HG02943 (cell line): ENCODE measurements at regions not wholly inside any gene's neighbourhood (a gene's known extent, or its start where the extent isn't known, plus 50 kb on each side); places are given as distances from the start of the nearest gene placed in this dataset.

Source experiments
- ATAC-seq: cut with Tn5 transposase; IDR thresholded peaks from one replicate; pipeline ENCODE4 v1.9.1; 2021; ENCODE audit warnings: mild to moderate bottlenecking, low read depth, moderate library complexity; ENCODE audit not compliant: unreplicated experiment

DNA sequence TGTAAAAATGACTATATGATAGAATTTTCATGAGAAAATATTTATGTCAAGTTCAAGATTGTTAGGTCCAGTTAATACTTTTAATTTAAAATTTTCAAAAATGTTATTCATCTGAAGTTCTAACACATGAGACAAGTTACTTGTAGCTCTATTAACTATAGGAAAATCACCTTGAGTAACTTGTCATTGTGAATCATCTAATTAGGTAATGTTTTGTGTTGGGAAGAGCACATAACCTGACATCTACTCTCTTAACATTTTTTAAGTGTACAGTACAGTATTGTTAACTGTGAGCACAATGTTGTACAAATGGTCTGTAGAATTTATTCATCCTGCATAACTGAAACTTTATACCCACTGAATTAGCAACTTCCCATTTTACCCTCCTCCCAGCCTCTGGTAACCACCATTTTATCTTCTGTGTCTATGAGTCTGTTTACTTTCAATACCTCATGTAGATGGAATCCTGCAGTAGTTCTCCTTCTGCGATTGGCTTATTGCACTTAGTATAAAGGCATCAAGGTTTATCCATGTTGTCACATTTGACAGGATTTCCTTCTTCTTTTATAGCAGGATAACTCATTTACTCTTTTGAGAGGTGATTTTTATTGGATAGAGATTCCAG lies 54.6 kb downstream of the ARL4A start:
- ATAC-seq = no peak

- ATAC-seq = no peak
Measured at GRCh38 chr7:12746211-12746610, 58.8 kb downstream of the ARL4A start.

GRCh38 chr7:12747687-12748306 lies 60.4 kb downstream of the ARL4A start:
- no peak for ATAC-seq

DNA sequence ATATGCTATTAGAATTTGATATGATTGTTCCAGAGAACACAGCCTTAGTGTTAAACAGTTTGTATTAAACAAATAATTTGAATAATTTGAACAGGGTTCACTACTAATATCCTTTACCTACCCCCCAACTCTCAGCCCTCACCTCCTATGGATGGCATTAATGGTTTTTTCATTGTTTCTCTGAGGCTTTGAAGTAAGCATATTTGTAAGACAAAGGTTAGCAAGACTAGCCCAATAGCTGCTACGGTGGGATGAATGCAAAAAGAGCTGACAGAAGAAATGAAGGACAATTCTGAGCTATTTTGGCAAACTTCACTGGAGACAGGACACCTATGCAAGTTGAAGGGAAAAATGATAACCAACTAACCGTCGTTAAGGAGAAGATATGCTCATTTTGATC lies 61.6 kb downstream of the ARL4A start:
- ATAC-seq = no peak

DNA sequence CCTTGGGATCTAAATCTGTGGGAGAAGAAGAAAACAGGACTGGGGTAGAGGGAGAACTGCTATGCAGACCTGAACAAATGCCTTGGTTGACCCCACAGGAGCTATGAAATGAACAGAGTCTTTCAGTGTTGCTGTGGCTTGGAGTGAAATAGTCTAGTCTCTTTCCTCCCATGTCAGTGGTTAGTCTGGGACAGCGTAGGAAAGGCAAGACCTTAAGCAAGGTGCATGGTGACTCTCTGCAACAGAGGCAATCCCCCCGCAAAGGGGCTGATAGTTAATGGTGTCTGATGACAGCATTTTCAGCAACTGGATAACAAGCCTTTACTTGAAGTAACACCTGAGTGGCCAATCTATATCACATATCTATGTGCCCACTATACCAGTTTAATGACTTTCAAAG lies 62.3 kb downstream of the ARL4A start:
- no peak for ATAC-seq

- ATAC-seq = no peak
Measured at GRCh38 chr7:12751764-12752163, 64.3 kb downstream of the ARL4A start.

GRCh38 chr7:12754179-12754578 lies 66.7 kb downstream of the ARL4A start:
- no peak for ATAC-seq

GRCh38 chr7:12756821-12757220 lies 69.4 kb downstream of the ARL4A start:
- ATAC-seq = no peak

- no peak for ATAC-seq
Measured at GRCh38 chr7:12757443-12757842, 70.0 kb downstream of the ARL4A start.

GRCh38 chr7:12759151-12759550 lies 71.7 kb downstream of the ARL4A start:
- ATAC-seq = no peak

DNA sequence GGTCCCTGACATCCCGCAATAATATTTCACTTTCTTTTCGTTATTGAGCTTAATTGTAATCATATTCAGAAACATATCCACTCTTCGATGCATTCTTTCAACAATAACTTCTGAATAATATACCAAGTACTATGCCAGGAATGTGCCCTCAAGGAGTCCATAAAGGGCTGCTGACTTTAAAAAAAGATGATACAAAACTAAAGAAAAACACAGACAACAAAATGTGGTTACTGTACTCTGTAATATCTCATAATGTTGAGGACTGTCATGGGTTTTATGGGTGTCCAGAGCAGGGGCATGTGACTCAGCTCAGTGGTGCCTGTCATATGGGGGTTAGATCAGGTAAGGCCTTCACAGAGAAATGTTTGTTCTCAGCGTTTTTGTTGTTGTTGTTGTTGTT lies 73.7 kb downstream of the ARL4A start:
- no peak for ATAC-seq

GRCh38 chr7:12761691-12762090 lies 74.3 kb downstream of the ARL4A start:
- ATAC-seq = no peak

DNA sequence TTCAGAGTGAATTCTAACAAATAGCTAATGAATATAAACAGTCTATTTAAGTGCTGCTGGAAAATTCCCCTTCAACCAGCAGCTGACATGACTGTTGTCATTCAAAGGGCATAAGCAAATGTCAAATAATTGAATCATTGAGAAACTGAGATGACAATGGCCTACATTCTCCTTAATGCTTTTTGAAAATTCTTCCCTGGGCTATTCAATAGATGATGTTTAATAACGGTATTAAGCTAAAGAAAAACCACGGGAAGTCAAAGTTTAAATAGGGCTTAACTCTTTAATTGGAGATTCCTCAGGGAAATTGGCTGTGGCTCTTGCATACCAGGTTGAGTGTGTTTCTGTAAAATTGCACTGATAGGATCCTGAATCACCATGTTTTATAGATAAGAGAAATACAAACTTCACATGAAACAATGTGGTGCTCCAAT lies 77.0 kb downstream of the ARL4A start:
- no peak for ATAC-seq

GRCh38 chr7:12765431-12766100 lies 78.1 kb downstream of the ARL4A start:
- ATAC-seq = no peak

DNA sequence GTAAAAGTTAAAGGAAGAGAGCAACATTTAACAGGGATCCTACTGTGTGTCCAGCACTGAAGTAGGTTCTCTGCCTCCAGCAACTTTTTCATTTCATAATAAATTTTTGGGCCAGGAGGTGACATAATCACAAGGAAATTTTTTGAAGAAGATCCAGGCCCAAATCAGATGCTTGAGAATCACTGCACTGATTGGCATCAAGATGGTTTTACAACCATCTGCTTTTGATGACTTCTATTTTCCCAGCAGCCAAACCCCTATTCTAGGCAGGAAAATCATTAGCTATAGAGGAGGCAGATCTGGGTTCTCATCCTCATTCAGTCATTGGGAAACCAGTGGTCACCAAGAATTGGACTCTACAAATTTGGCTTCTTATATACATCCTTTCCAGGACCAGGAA lies 79.0 kb downstream of the ARL4A start:
- no peak for ATAC-seq

- no peak for ATAC-seq
Measured at GRCh38 chr7:12768948-12769347, 81.5 kb downstream of the ARL4A start.

- ATAC-seq = no peak
Measured at GRCh38 chr7:12769444-12769843, 82.0 kb downstream of the ARL4A start.

- ATAC-seq = no peak
Measured at GRCh38 chr7:12770227-12770975, 83.0 kb downstream of the ARL4A start.

DNA sequence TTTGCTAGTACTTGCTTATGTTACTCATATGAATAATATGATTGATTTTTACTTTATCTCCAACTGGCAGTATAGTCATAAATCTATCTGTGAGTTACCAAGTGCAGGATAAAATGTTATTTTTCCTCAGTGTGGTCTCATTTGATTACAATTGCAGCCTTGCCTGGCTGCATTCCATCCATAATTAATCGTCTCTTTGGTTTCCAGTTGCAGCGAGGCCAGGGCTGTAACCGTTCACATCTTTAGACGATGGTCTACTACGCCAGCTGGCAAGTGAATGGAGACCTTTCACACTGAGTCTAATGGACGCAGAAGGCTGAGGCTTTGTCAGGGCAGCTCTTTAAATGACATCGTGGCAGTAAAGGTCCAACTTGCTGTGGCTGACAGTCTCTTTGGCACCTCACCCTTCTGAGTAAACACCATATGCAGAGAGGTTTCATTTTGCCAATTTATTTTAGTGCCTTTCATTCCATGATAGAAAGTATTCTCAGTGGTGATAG lies 84.0 kb downstream of the ARL4A start:
- ATAC-seq = no peak

- no peak for ATAC-seq
Measured at GRCh38 chr7:12772768-12773167, 85.3 kb downstream of the ARL4A start.

DNA sequence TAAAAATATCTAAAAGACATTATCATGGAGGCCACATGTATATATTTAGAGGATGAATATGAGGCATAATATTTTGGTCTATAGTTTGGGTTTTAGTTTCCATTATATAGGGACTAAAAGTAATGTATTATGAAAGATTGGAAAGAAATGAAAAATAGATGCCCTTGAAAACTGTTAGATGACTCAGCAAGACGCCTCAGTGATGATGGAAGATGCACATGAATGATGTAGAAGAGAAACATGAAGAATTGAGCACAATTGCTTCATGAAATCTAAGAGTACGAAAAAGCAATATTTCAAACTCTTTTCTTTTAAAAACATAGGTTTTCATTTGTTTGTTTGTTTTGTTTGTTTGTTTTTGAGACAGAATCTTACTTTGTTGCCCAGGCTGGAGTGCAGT lies 89.8 kb downstream of the ARL4A start:
- ATAC-seq = no peak
